Germinal center (tissue), 1 donor: ENCODE measurements at regions not wholly inside any gene's neighbourhood (a gene's known extent, or its start where the extent isn't known, plus 50 kb on each side); places are given as distances from the start of the nearest gene placed in this dataset.
"Not testable (repeated sequence)": the region's sequence is repeated elsewhere in the genome, so short reads cannot be mapped to it uniquely, and the experiment has no call there.

Experiments
- DNase-seq: peaks from one replicate; pipeline ENCODE4 v3.0.0; 2012; ENCODE audit warnings: mixed read lengths, low spot score

DNA sequence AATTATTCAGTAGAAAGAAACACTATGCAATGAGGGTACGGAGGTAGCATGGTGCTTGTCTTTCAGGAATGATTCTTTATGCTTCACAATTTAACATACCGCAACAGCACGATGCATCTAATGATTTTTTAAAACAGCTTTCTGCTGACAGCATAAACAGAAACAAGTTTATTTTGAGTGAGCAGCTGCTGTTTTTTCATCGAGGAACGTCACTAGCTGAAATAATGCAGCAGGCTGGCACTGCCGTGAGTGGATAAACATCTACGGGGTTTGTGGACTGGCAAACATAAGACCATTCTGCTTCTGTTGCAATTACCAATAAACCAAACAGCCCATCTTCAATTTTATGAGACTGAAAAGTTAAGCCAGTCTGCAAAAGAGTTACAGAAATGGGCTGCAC lies 871.8 kb downstream of the RPS29 start:
- no peak for DNase-seq

DNA sequence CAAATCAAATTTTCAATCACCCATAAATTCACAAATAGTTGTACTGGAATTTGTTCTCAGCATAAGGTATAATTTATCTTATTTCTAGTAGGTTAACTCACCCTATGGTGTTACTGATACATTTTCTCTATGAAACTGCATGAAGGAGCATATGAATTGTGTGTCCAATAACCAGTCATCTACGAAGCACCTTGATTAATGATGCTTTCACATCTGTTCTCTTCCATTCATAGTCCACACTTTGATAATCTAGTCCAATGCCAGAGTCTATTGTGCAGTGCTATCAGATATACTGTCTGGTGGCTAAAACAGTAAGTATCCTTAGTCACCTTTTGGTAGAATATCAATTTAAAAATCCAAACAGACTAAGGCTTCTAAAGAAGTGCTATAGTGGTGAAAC lies 876.0 kb downstream of the RPS29 start:
- no peak for DNase-seq

DNA sequence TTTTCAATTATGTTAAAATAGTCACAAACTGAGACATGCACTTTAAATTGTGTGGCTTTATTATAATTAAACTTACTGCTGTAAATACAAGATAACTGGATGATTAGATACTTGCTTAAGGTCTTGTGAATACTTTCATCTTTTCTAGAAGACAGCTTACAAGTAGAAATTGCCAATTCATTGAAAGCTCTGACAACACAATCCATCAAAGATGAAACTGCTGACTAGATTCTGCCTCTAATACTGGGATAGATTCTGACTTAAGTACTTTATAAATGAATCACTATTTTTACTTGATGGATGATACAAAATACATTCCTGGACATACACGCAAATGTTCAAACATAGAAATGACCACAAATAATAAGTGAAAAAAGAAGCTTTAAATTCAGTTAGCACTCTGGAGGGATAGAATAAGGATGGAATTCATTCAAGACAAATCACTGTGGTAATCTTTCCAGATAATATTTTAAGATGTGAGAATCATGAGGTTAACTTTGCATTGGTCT lies 876.8 kb downstream of the RPS29 start:
- no peak for DNase-seq

DNA sequence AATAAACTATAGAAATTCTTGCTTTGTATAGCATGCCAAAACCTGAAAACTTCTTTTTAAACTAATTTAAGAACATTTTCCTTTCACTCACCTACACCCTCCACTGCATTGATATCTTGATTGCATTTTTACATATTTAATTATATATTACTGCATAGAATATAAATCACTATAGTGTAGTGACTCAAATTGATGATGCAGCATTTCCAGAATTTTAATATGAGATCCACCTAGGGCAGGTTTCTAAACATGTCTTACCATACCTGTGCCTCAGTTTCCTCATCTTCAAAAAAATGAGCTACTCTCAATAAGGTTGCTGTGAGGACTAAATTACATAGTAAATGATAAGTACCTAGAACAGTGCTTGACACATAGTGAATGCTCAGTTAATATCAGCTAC lies 881.5 kb downstream of the RPS29 start:
- DNase-seq, result no peak

DNA sequence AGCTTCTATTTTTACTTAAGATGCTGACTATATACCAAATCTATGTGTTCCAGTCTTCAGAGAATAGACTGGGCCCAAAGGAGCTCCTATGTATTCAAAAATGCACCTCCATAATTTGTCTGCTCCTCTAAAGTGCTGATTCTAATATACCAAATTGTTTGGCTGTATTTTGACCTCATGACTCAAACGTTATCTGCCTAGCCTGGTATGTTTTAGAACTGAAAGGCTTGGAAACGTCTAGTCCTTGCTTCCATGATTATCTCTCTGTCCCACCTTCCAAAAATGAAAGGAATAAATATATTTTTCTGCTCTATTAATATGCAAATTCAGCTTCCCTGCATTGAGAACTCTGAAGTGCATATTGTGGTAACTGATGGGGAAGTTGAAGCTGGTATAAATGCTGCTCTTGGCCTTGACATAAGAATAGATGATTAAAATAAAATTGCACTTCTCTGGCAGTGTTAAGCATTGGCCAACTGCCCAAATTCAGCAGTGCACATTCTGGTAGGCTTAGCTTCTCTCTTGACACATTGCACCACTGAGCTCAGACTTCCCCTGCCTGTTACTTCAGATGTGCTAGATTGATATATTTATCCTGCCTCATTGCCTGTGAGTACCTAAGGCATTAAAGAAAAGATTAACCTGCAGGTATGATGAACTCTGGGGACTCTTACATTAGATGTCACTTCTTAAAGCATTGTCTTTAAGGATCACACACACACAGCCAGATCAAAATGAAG lies 882.3 kb downstream of the RPS29 start:
- no peak for DNase-seq

DNA sequence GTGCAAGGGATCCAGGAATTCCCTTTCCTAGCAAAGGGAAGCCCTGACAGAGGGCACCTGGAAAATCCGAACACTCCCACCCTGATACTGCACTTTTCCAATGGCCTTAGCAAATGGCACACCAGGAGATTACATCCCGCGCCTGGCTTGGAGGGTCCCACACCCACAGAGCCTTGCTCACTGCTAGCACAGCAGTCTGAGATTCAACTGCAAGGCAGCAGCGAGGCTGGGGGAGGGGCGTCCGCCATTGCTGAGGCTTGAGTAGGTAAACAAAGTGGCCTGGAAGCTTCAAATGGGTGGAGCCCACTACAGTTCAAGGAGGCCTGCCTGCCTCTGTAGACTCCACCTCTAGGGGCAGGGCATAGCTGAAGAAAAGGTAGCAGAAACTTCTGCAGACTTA lies 888.8 kb downstream of the RPS29 start:
- not testable (repeated sequence) for DNase-seq

DNA sequence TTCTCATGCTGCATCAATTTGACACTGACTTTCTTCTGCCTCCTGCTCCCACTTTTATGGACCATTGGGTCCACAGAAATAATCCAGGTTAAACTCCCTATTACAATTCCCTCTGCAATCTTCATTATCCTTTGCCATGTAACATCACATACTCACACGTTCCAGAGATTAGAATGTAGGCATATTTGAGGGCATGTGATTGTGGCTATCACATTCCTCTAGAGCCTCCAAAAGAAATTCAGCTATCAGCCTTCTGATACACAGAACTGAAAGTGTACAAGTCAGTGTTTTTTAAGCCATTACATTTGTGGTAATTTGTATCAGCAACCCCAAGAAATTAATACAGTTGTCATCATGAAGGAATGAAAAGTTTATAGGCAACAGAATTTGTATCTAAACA lies 892.4 kb downstream of the RPS29 start:
- no peak for DNase-seq

DNA sequence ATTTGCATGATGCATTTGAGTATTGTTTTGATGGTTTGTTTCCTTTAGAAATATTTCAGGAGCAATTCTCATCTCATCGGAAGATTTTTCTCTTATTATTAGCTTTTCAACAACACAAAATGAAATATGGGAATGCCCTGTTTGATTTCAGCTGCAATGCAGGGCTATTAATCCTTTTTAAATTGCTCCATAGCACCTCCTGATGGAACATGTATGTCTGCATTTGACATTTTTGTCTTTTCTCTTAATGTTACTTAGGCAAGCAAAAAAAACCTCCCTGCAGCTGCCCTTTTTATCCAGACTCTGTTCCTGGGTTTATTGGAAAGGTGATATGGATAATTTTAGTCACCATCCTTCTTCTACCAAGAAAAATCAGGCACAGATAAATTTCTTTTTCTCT lies 895.8 kb downstream of the RPS29 start:
- DNase-seq, result no peak

DNA sequence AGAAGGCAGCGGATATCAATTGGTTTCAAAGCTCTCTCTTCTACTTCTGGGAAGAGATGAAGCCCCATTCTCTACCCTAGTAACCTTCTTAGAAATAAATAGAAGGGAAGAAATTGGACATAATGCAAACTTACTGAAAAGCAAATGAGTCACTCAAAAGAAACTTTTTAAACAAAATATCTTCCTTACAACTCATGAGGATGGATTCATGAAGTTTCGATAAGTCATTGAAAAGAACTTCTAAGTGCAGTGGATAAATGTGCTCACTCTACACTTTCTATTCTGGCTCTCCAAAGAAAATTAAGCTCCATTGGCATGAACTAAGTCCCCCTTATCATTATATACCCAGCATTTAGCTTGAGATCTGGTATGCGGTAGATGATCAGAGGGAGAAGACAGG lies 899.5 kb downstream of the RPS29 start:
- DNase-seq, result no peak

DNA sequence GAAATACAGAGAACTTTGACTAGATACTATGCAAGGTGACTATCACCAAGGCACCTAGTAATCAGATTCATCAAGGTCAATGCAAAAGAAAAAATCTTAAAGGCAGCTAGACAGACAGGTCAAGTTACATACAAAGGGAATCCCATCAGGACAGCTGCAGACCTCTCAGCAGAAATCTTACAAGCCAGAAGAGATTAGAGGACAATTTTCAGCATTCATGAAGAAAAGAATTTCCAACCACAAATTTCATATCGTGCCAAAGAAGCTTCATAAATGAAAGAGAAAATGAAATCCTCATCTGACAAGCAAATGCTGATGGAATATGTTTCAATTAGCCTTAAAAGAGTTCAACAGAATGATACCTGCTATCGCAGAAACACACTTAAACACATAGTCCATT lies 913.7 kb downstream of the RPS29 start:
- no peak for DNase-seq

DNA sequence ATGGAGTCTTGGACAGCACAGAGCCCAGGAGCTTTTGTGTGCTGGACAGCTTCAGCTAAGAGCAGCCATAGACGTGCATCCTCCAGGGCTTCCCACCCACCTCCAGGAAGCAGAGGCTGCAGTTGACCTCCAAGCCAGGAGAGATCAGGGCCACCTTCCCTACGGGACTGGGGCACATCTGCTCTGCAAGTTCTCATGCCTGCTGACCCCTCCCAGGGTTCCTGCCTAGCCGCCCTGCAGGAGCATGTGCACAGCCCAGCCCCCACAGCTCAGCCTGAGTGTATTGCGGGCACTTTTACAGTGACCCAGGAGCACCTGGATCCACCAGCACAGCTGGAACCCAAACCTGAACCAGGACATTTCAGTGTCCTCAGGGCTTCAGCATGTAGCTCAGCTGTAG lies 915.2 kb downstream of the RPS29 start:
- DNase-seq, result no peak

DNA sequence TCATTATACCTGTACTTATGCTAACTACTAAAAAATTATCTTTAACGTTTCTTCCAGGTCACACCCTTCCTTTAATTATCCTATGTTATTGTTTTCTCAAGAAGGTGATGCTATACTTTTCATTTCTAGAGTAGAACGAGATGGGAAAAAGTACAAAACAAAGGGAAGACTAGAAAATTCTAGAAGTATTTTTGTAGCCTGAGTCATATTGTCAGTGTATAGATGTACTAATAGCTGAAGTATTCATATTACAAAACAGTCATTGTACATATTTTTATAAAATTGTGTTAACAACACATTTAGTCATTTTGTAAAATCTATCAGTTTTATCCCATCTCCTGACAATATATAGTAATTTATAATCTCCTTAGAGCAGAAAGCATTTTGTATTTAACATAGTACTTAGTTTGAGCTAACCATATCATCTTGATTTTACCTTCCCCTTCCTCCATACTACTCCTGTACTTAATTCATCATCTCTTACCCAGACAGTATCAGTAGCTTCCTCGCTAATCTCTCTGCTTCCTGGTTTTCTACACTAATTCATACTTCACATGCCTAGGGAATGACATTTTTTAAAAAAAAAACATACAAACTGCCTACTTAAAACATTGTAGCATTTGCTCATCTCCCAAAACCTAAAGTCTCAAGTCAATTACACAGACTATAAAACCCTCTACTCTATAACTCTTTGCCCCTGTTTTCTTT lies 920.9 kb downstream of the RPS29 start:
- no peak for DNase-seq

DNA sequence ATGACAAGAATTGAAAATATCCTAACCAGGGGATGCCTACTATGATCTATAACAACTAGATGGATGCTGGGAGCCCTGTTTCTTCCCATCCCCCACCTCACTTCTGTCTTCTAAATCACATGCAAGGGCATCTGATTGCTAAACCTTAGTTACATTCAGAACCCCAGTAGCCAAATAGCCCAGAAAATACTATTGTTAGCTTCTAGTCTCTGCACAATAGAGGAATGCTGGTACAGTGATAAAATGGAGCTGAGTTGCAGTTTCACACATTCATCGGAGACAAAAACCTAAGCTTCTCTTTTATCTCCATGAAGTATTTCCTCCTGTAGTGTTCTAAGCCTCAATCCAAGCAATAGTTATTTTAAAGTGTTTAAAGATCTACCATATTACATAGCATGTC lies 942.9 kb downstream of the RPS29 start:
- no peak for DNase-seq

DNA sequence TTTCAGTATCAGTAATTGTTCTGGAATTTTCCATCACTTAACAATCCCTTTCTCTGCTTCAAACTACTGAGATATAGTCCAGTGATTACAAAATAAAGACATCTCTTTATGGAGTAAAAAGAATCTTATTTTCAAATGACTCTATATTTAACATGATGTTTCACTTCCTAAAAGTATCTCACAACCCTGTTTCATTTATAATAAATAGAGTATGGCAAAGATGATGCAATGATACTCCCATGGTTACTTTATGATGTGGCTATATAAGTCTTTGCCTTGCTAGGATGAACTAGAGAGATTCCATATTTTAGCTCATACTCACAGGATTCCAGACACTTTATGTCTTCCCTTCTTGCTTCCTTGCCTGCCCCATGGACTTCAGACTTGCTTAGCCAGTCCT lies 953.5 kb upstream of the MDGA2 start:
- no peak for DNase-seq

DNA sequence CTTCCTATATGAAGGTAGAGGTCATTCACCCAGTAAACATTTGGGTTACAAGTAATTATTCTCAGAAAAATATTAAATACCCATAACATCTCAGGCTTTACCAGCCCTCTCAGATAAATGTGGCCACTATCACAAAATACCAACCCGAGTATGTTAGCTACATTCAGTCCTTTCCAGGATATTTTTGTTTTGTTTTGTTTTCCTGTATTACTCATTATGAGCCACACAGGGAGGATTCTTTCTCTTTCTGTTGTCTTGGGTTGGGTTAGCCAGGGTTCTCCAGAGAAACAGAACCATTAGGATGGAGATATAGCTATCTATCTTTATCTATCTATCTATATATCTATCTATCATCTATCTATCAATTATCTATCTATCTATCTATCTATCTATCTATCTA lies 947.6 kb upstream of the MDGA2 start:
- no peak for DNase-seq

DNA sequence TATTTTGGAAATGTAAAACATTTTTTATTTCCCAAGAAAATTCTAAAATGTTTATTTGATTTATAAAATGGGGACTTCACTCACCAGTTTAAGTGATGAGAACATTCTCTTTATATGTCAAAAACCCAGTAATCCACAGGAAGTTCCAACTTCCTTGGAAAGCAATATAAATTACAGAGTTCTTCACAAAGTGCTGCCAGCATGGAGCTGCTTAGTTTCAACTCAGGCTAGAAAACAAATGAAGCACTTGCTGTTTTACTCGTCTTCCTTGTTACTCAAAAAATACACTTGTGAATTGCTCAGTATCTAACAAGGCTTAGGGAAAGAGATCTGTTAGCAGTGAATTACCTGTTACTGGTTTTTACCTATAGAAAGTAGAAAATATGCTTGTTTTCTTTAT lies 942.7 kb upstream of the MDGA2 start:
- DNase-seq, result no peak

DNA sequence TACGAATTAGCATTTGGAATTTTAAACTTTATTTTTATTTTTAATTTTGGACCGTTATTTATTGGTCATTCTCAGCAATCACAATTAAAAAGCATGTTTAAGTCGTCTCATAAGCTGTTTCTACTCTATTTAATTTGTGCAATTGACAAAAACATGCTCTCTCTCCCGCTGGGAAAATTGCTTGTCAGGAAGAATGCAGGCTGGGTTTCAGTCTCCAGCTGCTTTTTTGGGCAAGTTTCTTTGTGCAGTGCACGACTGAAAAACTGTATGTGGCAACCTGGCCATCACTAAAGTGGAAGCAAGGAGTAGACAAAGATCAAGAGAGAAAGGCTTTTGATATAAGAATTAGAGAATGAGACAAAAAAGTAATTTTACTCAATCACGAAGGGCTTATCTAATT lies 941.5 kb upstream of the MDGA2 start:
- DNase-seq, result no peak

DNA sequence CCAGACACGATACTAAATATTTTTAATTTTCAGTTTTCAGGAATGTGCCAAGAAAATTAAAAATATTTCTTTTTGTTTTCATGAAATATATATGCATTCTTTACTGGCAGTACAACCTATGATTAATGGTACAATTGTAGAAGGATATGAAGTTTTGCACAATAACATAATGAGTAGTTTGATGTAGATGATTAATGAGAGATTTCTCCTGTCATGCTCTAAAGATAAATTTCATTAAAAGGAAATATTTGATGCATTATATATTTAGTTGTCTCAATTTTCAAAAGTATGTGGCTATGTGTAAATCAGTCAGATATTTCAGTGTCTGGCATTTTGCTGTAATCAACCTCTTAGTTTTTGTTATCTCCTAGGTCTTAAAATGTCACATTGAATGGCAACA lies 940.2 kb upstream of the MDGA2 start:
- no peak for DNase-seq

DNA sequence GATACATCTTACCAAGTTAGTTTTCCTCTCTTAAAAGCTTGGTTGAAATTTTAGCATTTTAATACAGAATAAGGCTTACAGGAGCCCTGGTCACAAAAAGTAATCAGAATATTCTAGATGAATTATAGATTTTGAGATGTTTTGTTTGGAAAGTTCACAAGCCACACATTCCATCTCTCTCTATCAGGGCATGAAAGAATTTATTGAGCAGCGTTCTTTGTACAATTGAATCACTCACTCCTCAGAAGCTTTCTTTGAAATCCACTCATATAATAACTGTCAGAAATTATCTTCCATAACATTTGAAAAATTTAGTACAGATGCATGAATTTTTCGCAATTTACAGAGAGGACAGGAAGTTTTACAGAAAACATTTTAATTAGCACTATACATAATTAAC lies 938.6 kb upstream of the MDGA2 start:
- DNase-seq, result no peak

DNA sequence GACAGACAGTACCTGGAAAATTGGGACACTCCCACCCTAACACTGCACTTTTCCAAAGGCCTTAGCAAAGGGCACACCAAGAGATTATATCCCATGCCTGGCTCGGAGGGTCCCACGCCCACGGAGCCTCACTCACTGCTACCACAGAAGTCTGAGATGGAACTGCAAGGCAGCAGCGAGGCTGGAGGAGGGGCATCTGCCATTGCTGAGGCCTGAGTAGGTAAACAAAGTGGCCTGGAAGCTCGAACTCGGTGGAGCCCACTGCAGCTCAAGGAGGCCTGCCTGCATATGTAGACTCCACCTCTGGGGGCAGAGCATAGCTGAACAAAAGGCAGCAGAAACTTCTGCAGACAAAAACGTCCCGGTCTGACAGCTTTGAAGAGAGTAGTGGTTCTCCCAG lies 931.6 kb upstream of the MDGA2 start:
- not testable (repeated sequence) for DNase-seq

DNA sequence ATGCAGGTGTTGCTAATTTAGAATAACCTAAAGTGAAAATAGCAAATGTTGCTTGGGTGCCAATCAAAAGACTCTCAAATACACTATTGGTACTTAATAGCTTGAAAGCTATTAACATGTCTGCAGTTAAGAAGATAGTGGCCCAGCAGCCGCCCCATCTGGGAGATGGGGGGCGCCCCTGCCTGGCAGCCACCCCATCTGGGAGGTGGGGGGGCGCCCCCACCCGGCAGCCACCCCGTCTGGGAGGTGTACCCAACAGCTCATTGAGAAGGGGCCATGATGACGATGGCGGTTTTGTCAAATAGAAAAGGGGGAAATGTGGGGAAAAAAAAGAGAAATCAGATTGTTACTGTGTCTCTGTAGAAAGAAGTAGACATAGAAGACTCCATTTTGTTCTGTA lies 923.1 kb upstream of the MDGA2 start:
- DNase-seq, result no peak

DNA sequence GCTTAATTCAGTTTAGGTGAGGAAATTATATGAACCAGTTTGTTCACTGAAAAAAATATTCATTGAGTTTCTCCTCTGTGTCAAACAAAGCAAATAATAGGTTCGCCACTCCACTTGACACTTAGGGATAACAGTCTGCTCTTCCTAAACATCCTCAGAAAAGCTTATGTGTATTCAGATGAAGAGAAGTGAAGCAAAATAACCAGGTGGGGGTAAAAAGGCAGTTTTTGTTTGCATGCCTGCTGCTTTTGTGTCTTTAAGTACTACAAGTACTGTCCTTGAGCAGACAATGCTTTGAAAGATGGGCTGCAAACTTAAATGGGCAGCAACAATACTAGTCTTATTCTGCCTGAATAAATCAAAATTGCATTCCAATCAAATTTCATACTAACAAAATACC lies 910.7 kb upstream of the MDGA2 start:
- DNase-seq, result no peak

DNA sequence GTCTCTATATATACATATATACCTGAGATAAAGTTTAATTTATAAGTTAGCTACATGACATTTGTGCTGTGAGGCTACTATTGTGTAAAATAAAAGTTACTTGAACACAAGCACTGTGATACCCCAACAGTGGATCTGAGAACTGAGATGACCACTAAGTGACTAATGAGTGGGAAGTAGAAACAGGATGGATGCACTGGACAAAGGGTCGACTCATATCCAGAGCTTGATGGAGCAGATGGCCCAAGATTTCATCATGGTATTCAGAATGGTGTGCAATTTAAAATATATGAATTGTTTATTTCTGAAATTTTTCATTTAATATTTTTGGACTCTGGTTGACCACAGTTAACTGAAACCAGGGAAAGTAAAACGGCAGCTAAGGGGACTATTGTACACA lies 908.6 kb upstream of the MDGA2 start:
- no peak for DNase-seq

DNA sequence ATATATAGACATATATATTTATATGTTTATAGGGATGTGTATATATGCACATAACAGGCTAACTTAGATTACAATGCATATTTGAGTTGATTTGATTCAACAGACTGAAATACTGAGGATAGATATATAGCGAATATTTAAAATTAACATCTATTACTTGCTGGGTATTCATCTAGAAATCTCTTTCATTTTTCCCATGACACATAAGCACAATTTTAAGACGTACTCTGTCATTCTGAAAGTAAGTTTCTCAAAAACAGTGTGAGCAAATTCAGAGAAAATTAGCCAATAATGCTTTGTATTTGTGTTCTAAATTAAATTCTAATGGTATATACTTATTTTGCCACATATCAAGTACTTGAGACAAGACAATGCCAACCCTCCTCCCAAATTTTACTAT lies 907.5 kb upstream of the MDGA2 start:
- DNase-seq, result no peak
